Midbrain (tissue), 1 donor: ENCODE measurements at regions not wholly inside any gene's neighbourhood (a gene's known extent, or its start where the extent isn't known, plus 50 kb on each side); places are given as distances from the start of the nearest gene placed in this dataset.
"Not testable (repeated sequence)": the region's sequence is repeated elsewhere in the genome, so short reads cannot be mapped to it uniquely, and the experiment has no call there.

ENCODE experiments used
- DNase-seq: peaks from one replicate; lab custom pipeline; 2025; lab: John Stamatoyannopoulos, UW

DNA sequence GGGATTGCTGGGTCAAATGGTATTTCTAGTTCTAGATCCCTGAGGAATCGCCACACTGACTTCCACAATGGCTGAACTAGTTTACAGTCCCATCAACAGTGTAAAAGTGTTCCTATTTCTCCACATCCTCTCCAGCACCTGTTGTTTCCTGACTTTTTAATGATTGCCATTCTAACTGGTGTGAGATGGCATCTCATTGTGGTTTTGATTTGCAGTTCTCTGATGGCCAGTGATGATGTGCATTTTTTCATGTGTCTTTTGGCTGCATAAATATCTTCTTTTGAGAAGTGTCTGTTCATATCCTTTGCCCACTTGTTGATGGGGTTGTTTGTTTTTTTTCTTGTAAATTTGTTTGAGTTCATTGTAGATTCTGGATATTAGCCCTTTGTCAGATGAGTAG, 220.3 kb downstream of the NPR3 start:
- DNase-seq: not testable (repeated sequence)

- no peak for DNase-seq
These were observed 221.3 kb downstream of the NPR3 start for GRCh38 chr5:32932241-32932935.

- no peak for DNase-seq
These were observed 222.6 kb downstream of the NPR3 start for GRCh38 chr5:32933692-32934091.

GRCh38 chr5:32934529-32934928, 223.4 kb downstream of the NPR3 start:
- no peak for DNase-seq

GRCh38 chr5:32935283-32935682, 224.2 kb downstream of the NPR3 start:
- no peak for DNase-seq

DNA sequence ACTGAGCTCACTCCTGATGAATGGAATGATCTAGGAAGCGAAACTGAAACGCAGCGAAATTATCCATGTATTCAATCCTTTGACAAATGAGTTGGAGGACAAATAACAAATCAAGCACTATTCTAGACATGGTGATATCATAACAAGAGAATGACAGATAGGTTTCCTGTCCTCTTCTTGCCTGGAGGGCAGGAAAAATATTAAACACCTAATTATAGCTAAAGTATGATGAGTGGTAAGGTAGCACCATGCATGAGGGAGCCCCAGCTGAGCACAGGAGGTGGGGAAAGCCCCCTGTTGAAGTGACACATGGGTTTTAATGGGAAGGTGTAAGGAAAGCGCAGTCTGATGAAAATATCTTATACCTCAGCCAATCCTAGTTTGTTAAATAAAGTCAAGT, 225.2 kb downstream of the NPR3 start:
- DNase-seq: no peak

- no peak for DNase-seq
These were observed 231.3 kb downstream of the NPR3 start for GRCh38 chr5:32942225-32942989.

- no peak for DNase-seq
These were observed 238.3 kb downstream of the NPR3 start for GRCh38 chr5:32949286-32949970.

DNA sequence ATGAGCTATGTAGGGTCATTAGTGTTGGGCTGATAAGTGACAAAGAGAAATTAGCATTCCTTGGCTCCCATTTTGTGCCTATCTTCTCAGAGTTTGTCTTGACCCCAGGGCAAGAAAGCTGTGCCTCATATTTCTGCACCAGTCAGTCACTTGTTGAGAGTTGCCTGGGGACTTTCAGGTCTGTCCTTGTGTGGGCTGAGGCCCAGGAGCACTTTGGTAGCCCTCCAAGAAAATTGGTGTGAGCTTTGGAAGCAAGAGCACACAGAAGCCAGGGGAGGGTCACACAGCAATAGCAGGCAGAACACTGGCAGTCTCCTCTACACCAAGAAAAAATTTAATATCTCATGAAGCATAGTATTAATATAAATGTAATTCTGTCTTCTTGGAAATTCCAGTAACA, 239.9 kb downstream of the NPR3 start:
- DNase-seq: no peak

DNA sequence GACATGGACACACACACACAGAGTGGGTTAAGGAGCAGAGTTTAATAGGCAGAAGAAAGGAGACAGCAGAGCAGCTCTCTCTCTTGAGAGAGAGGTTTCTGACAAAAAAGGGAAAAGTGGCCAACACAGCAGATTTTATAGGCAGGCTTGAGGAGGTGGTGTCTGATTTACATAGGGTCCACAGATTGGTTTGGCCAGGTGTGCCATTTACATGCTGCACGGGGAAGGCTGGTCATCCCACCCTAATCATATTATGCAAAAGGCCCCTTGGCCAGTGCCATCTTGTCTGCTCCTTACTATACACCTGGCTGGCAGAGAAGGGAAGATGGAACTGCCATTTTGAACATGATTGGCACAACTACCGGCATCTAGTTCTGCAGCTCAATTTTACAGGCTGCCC, 240.8 kb downstream of the NPR3 start:
- DNase-seq: no peak

DNA sequence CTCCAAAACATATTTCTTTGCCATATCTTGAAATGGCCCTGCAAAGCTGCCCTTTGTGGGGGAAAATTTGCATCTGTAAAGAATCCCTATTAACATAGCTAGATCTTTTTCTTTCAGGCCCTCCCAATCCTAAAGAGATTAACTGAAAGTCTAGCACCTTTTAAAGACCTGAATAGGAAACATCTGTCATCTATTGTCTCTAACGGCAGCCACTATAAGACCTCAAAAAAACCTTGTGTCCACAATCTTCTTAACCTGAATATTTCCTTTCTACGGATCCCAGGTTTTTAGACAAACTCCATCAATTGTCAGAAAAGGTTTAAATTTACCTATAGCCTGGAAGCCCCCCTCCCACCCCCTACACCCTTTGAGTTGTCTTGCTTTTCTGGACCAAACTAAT, 241.3 kb downstream of the NPR3 start:
- DNase-seq: not testable (repeated sequence)

- no peak for DNase-seq
These were observed 242.6 kb downstream of the NPR3 start for GRCh38 chr5:32953694-32954093.

DNA sequence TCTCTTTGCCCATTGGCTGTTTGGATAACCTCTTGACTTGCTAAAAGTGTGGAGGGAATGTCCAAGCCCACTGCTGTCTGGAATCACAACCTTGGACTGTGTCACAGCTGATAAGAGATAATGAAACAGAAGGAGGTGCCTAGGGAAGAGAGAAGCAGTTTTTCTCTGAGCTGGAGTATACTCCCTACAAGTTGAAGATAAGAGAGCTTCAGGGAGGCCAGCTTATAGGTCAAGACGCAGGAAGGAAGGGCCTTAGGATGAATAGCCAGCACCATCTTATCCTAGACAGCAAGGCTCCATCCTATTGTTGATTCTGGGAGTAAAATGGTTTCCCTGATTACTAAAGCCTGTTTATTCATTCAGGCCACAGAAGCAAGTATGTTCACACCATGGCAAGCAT, 244.7 kb downstream of the NPR3 start:
- DNase-seq: no peak

DNA sequence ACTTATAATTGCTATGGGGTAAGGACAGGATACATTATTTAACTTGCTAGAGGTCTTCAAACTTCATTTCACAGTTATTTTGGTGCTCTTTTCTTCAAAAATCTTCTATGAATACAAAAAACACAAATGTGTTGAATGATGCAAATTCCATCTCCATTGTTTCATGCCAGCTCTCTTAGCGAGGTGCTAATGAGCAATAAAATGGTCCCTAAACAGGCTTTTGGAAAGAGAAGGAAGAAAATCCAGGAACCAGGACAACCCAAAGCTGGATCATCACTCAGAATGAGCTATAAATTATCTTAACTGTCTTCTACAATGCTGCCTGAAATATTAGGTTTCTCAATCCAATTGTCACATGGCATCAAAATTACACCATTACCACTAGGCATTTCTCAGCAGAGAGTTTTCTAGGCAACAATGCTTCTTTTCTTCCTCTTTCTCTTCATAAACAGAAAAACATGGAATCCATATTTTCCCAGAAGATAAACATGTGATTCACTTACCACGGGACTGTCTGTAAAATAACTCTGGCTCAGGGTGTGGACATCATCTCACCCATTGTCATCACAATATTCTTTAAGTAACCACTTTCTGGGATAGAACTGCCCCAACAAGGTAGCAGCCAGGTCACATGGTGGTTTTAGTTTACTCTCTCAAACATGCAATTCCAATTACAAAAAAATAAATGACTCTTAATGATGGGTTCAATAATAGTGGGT, 249.4 kb downstream of the NPR3 start:
- no peak for DNase-seq

GRCh38 chr5:32961059-32961415, 249.9 kb downstream of the NPR3 start:
- DNase-seq: no peak

DNA sequence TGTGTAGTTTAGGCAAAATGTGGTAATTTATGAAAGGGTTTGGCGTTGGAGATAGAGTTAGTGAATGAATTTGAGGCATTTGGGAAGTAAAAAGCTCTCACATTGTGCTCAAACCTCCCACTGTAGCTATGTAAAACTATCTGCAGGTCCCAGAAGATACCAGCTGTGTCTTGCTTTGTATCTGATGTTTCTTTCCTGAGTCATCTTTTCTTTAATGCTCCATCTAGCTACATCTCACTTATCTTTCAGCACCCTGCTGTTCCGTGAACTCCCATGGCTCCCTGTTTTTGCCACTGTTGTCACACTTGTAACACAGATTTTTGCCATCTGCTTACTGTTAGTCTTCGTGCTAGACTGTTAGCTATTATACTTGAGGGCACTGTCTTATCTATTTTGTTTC, 253.1 kb downstream of the NPR3 start:
- DNase-seq: no peak

DNA sequence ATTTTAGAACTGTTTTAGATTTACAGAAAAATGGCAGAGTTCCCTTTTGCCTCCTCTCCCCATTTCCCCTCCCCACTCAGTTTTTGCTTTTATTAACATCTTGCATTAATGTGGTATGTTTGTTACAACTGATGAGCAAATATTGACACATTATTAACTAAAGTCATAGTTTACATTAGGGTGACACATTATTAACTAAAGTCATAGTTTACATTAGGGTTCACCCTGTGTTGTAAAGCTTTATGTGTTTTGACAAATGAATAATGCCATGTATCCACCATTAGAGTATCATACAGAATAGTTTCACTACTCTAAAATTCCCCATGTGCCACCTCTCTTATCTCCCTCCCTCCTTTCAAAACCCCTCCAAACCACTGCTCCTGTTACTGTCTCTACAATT, 262.5 kb downstream of the NPR3 start:
- DNase-seq: no peak

- no peak for DNase-seq
These were observed 264.7 kb downstream of the NPR3 start for GRCh38 chr5:32975656-32976375.

GRCh38 chr5:32981061-32981460, 269.9 kb downstream of the NPR3 start:
- DNase-seq: no peak

GRCh38 chr5:32984851-32985610, 273.9 kb downstream of the NPR3 start:
- no peak for DNase-seq

- no peak for DNase-seq
These were observed 278.7 kb downstream of the NPR3 start for GRCh38 chr5:32989815-32990214.
